C4-2B (cell line): ENCODE measurements at regions not wholly inside any gene's neighbourhood (a gene's known extent, or its start where the extent isn't known, plus 50 kb on each side); places are given as distances from the start of the nearest gene placed in this dataset.
A peak's percentile ranks its signal among the peaks of the same experiment; 100 is the strongest.

ENCODE experiments used
- H3K27ac ChIP-seq: fragments of 450-650 bp; 2 replicates; pipeline ENCODE4 v1.5.1; 2017
- CTCF ChIP-seq: fragments of 450-650 bp; conservative IDR thresholded peaks from 2 replicates; pipeline ENCODE4 v1.5.1; 2017; ENCODE audit warnings: mild to moderate bottlenecking
- ZFX ChIP-seq: fragments of 450-650 bp; IDR thresholded peaks from 2 replicates; pipeline ENCODE4 v1.6.1; 2017

- H3K27ac ChIP-seq, result no peak overlapping the region
- no peak for TF ChIP-seq CTCF
- no peak for TF ChIP-seq ZFX
Observed at GRCh38 chr7:115477193-115477651, 553.3 kb downstream of the TFEC start.

- no peak for TF ChIP-seq ZFX
- TF ChIP-seq CTCF, result no peak
- no peak overlapping the region for H3K27ac ChIP-seq
Observed at GRCh38 chr7:115476671-115477181, 553.8 kb downstream of the TFEC start.

GRCh38 chr7:115475761-115476385, 554.0 kb downstream of the MDFIC start:
- TF ChIP-seq CTCF, result peak; percentile 41
- no peak for TF ChIP-seq ZFX

GRCh38 chr7:115475206-115475605, 553.3 kb downstream of the MDFIC start:
- TF ChIP-seq ZFX (no peak), CTCF (no peak)
- H3K27ac ChIP-seq, result no peak overlapping the region

More at GRCh38 chr7:115475761-115476385, 554.0 kb downstream of the MDFIC start:
- H3K27ac ChIP-seq, result no peak overlapping the region

- H3K27ac ChIP-seq, result no peak overlapping the region
- no peak for TF ChIP-seq CTCF
- TF ChIP-seq ZFX, result no peak
Observed at GRCh38 chr7:115474137-115474536, 552.2 kb downstream of the MDFIC start.

- H3K27ac ChIP-seq, result no peak overlapping the region
- no peak for TF ChIP-seq ZFX
- TF ChIP-seq CTCF, result no peak
Observed at GRCh38 chr7:115471891-115472290, 550.0 kb downstream of the MDFIC start.

- TF ChIP-seq CTCF (no peak), ZFX (no peak)
Observed at GRCh38 chr7:115462301-115463015, 540.6 kb downstream of the MDFIC start.

More at GRCh38 chr7:115462301-115463015, 540.6 kb downstream of the MDFIC start:
- H3K27ac ChIP-seq, result no peak overlapping the region
